Spinal cord (tissue), 9 donors: ENCODE measurements at regions not wholly inside any gene's neighbourhood (a gene's known extent, or its start where the extent isn't known, plus 50 kb on each side); places are given as distances from the start of the nearest gene placed in this dataset.
"Not testable (repeated sequence)": the region's sequence is repeated elsewhere in the genome, so short reads cannot be mapped to it uniquely, and the experiment has no call there.

ENCODE experiments used
- DNase-seq, 6 donors: peaks; one replicate each; pipeline versions ENCODE4 v3.0.0 to v3.0.0-alpha.2; 2013 to 2015; ENCODE audit warnings: low spot score in 6 of 6, low read depth in 4 of 6
- H3K27ac ChIP-seq: one replicate; pipeline ENCODE4 v1.5.1; 2013; ENCODE audit warnings: low read depth, low read length, control low read depth
- H3K27me3 ChIP-seq: one replicate; pipeline ENCODE4 v1.6.1; 2013; ENCODE audit warnings: low read length; ENCODE audit not compliant: control insufficient read depth, insufficient read depth
- H3K36me3 ChIP-seq: one replicate; pipeline ENCODE4 v1.6.1; 2013; ENCODE audit warnings: low read length; ENCODE audit not compliant: control insufficient read depth, insufficient read depth
- H3K4me1 ChIP-seq: one replicate; pipeline ENCODE4 v1.6.1; 2013; ENCODE audit warnings: low read length; ENCODE audit not compliant: control insufficient read depth, insufficient read depth
- H3K4me3 ChIP-seq: one replicate; pipeline ENCODE4 v1.5.1; 2013; ENCODE audit warnings: low read depth, low read length, control low read depth
- H3K9me3 ChIP-seq: one replicate; pipeline ENCODE4 v1.6.1; 2013; ENCODE audit warnings: low read length; ENCODE audit not compliant: control insufficient read depth, insufficient read depth
- WGBS: methylation state at CpG from one replicate; pipeline ENCODE4 v1.1.5; 2013; ENCODE audit warnings: missing lambda C conversion rate; ENCODE audit not compliant: insufficient coverage; 5-methylcytosine and 5-hydroxymethylcytosine counted together
- donor health status: healthy.

- Histone ChIP-seq H3K9me3 (no peaks in the 10 kb centered on the region), H3K27me3 (no peaks in the 10 kb centered on the region), H3K4me3 (no peak overlapping the region), H3K36me3 (no peaks in the 10 kb centered on the region), H3K4me1 (no peaks in the 10 kb centered on the region), H3K27ac (no peak overlapping the region)
- no peak for DNase-seq
These were observed 67.2 kb downstream of the BUB3 start for GRCh38 chr10:123221418-123221817.

- Histone ChIP-seq H3K9me3 (no peaks in the 10 kb centered on the region), H3K27ac (no peak overlapping the region), H3K27me3 (no peaks in the 10 kb centered on the region), H3K36me3 (no peaks in the 10 kb centered on the region), H3K4me1 (no peaks in the 10 kb centered on the region), H3K4me3 (no peak overlapping the region)
- no peak for DNase-seq
- 100% methylated on average over 1 of the region's 4 CpGs for WGBS
These were observed 68.6 kb downstream of the BUB3 start for GRCh38 chr10:123222832-123223231.

- WGBS: 100% methylated on average over 1 of the region's 2 CpGs
- Histone ChIP-seq H3K4me3 (no peak overlapping the region), H3K4me1 (no peaks in the 10 kb centered on the region), H3K27ac (no peak overlapping the region), H3K9me3 (no peaks in the 10 kb centered on the region), H3K36me3 (no peaks in the 10 kb centered on the region), H3K27me3 (no peaks in the 10 kb centered on the region)
- DNase-seq: no peak
These were observed 73.5 kb downstream of the BUB3 start for GRCh38 chr10:123227706-123228105.

GRCh38 chr10:123229927-123230630 is 75.9 kb downstream of the BUB3 start:
- H3K4me3 ChIP-seq: no peak overlapping the region
- no peak overlapping the region for H3K27ac ChIP-seq
- no peaks in the 10 kb centered on the region for H3K36me3 ChIP-seq
- peaks cover 1% of the 10 kb centered on the region for H3K9me3 ChIP-seq
- no peaks in the 10 kb centered on the region for H3K27me3 ChIP-seq
- no peak for DNase-seq
- H3K4me1 ChIP-seq: no peaks in the 10 kb centered on the region
- WGBS: no CpG with 5 or more reads among the region's 8 CpGs

- not testable (repeated sequence) for H3K4me1 ChIP-seq, DNase-seq, H3K27ac ChIP-seq, H3K9me3 ChIP-seq, H3K4me3 ChIP-seq, H3K36me3 ChIP-seq, H3K27me3 ChIP-seq
- WGBS: no CpG with 5 or more reads among the region's 1 CpG
These were observed 78.7 kb downstream of the BUB3 start for GRCh38 chr10:123232879-123233278.

GRCh38 chr10:123235014-123235413 is 80.8 kb downstream of the BUB3 start:
- no CpG with 5 or more reads among the region's 4 CpGs for WGBS
- H3K4me3 ChIP-seq, H3K27me3 ChIP-seq, H3K27ac ChIP-seq, H3K36me3 ChIP-seq, DNase-seq, H3K4me1 ChIP-seq, H3K9me3 ChIP-seq: not testable (repeated sequence)

- Histone ChIP-seq H3K27me3 (no peaks in the 10 kb centered on the region), H3K27ac (no peak overlapping the region), H3K4me3 (no peak overlapping the region), H3K36me3 (no peaks in the 10 kb centered on the region), H3K9me3 (peaks cover 1% of the 10 kb centered on the region), H3K4me1 (no peaks in the 10 kb centered on the region)
- 96% methylated on average over 2 of the region's 2 CpGs for WGBS
- DNase-seq: no peak
These were observed 81.9 kb downstream of the BUB3 start for GRCh38 chr10:123236126-123236525.

- no peaks in the 10 kb centered on the region for H3K9me3 ChIP-seq
- no peak overlapping the region for H3K27ac ChIP-seq
- no peaks in the 10 kb centered on the region for H3K27me3 ChIP-seq
- no peak for DNase-seq
- H3K36me3 ChIP-seq: no peaks in the 10 kb centered on the region
- no peaks in the 10 kb centered on the region for H3K4me1 ChIP-seq
- no peak overlapping the region for H3K4me3 ChIP-seq
- WGBS: 89% methylated on average over 3 of the region's 3 CpGs
These were observed 86.0 kb downstream of the BUB3 start for GRCh38 chr10:123240250-123240649.

GRCh38 chr10:123240776-123241175 is 86.6 kb downstream of the BUB3 start:
- WGBS: 67% methylated on average over 1 of the region's 2 CpGs
- Histone ChIP-seq H3K9me3 (no peaks in the 10 kb centered on the region), H3K36me3 (no peaks in the 10 kb centered on the region)

GRCh38 chr10:123241391-123242141 is 87.4 kb downstream of the BUB3 start:
- no peak for DNase-seq
- 76% methylated on average over 4 of the region's 7 CpGs for WGBS
- H3K27me3 ChIP-seq: no peaks in the 10 kb centered on the region

More at GRCh38 chr10:123240776-123241175, 86.6 kb downstream of the BUB3 start:
- no peaks in the 10 kb centered on the region for H3K27me3 ChIP-seq
- H3K27ac ChIP-seq: no peak overlapping the region
- no peak for DNase-seq
- H3K4me3 ChIP-seq: no peak overlapping the region
- no peaks in the 10 kb centered on the region for H3K4me1 ChIP-seq

More at GRCh38 chr10:123241391-123242141, 87.4 kb downstream of the BUB3 start:
- H3K27ac ChIP-seq: no peak overlapping the region
- H3K9me3 ChIP-seq: no peaks in the 10 kb centered on the region
- H3K4me1 ChIP-seq: no peaks in the 10 kb centered on the region
- no peaks in the 10 kb centered on the region for H3K36me3 ChIP-seq
- H3K4me3 ChIP-seq: no peak overlapping the region
